K562 (cell line): ENCODE measurements at regions not wholly inside any gene's neighbourhood (a gene's known extent, or its start where the extent isn't known, plus 50 kb on each side); places are given as distances from the start of the nearest gene placed in this dataset.

ENCODE experiments used
- ATAC-seq: fragments of 200-7000 bp; cut with Tn5 transposase; 3 replicates; pipeline ENCODE4 v1.9.1; 2020; ENCODE audit warnings: moderate library complexity
- BruUV-seq: library from RNA; stranded (reverse); fragments of 400-500 nt; replicated peaks from 2 replicates; lab custom pipeline; 2021; lab: Mats Ljungman, UMichigan
- CTCF ChIA-PET: fragments of 300-600 bp; formaldehyde crosslinking; extraction: SDS; loops from one replicate; lab custom pipeline; 2021; ENCODE audit warnings: low intra/inter-chr PET ratio; lab: Yijun Ruan, JAX
- POLR2A ChIA-PET: fragments of 300-600, 350-650 bp; sonication (Branson Sonifier 250); formaldehyde crosslinking; extraction: SDS; loops from one replicate; lab custom pipeline; 2021; ENCODE audit warnings: antibody characterized with exemption, inconsistent platforms; lab: Yijun Ruan, JAX
- DNase-seq, 4 experiments: peaks; one replicate each; pipeline versions ENCODE4 v3.0.0 to v3.0.0-alpha.2; 2011 to 2018; ENCODE audit warnings: low spot score in 3 of 4, mixed read lengths in 3 of 4; ENCODE audit errors: extremely low read depth in 1 of 4
- FAIRE-seq: peaks from 2 replicates; lab custom pipeline; 2011; peaks lifted over from hg19 to GRCh38; lab: Jason Lieb, UNC
- H2AFZ ChIP-seq: 2 replicates; pipeline ENCODE4 v1.6.0; 2011; ENCODE audit warnings: low read depth, low read length, control low read depth, inconsistent platforms
- H3K27ac ChIP-seq: fragments of 200-600 bp; 3 replicates; pipeline ENCODE4 v1.8.0; 2011; ENCODE audit warnings: low read depth, mild to moderate bottlenecking, control low read depth, inconsistent platforms, low read length, moderate library complexity, mixed read lengths; ENCODE audit errors: extremely low read depth
- H3K27me3 ChIP-seq, 2 experiments: fragments of 300-600 bp in 1 of 2; 2 replicates in 1 of 2; 3 replicates in 1 of 2; pipeline versions ENCODE4 v1.6.0 to v1.8.0; 2011; ENCODE audit warnings: inconsistent platforms in 2 of 2, low read length in 2 of 2, mild to moderate bottlenecking in 1 of 2, mixed read lengths in 1 of 2, moderate library complexity in 1 of 2; ENCODE audit not compliant: control insufficient read depth in 2 of 2, insufficient read depth in 2 of 2
- H3K36me3 ChIP-seq: fragments of 300-600 bp; 3 replicates; pipeline ENCODE4 v1.8.0; 2011; ENCODE audit warnings: mild to moderate bottlenecking, low read length, inconsistent platforms; ENCODE audit not compliant: control insufficient read depth, insufficient read depth
- H3K4me1 ChIP-seq, 2 experiments: fragments of 200-600 bp in 1 of 2; replicated peaks in 1 of 2; 2 replicates in 1 of 2; 3 replicates in 1 of 2; pipeline versions ENCODE4 v1.5.1 to v1.8.0; 2011; ENCODE audit warnings: inconsistent platforms in 2 of 2, low read length in 2 of 2, mild to moderate bottlenecking in 1 of 2, mixed read lengths in 1 of 2, moderate library complexity in 1 of 2; ENCODE audit not compliant: control insufficient read depth in 2 of 2, insufficient read depth in 2 of 2
- H3K4me2 ChIP-seq: 2 replicates; pipeline ENCODE4 v1.6.1; 2011; ENCODE audit warnings: low read length, control low read depth, inconsistent platforms, mixed read lengths; ENCODE audit not compliant: insufficient read depth
- H3K4me3 ChIP-seq: fragments of 200-600 bp; sonication (generic), shearing (Covaris generic); 2 replicates; pipeline ENCODE4 v1.5.1; 2016; ENCODE audit warnings: control low read depth, inconsistent platforms
- H3K79me2 ChIP-seq: fragments of 200-600 bp; 3 replicates; pipeline ENCODE4 v1.8.0; 2011; ENCODE audit warnings: low read length, inconsistent platforms; ENCODE audit not compliant: control insufficient read depth, insufficient read depth
- H3K9ac ChIP-seq, 2 experiments: 2 replicates each; pipeline versions ENCODE4 v1.6.0 to v1.6.1; 2011; ENCODE audit warnings: low read depth in 2 of 2, low read length in 2 of 2, control low read depth in 1 of 2, inconsistent platforms in 1 of 2, mild to moderate bottlenecking in 1 of 2, mixed read lengths in 1 of 2; ENCODE audit not compliant: insufficient read depth in 1 of 2
- H3K9me1 ChIP-seq: one replicate; pipeline ENCODE4 v1.6.0; 2011; ENCODE audit warnings: inconsistent platforms, mild to moderate bottlenecking, low read length, moderate library complexity; ENCODE audit not compliant: control insufficient read depth, insufficient read depth
- H3K9me3 ChIP-seq: replicated peaks from 2 replicates; pipeline ENCODE4 v1.5.1; 2011; ENCODE audit warnings: low read depth, low read length, inconsistent platforms; ENCODE audit not compliant: control insufficient read depth, insufficient read depth
- H4K20me1 ChIP-seq: replicated peaks from 2 replicates; pipeline ENCODE4 v1.6.1; 2011; ENCODE audit warnings: low read length, inconsistent platforms, mixed read lengths; ENCODE audit not compliant: control insufficient read depth, insufficient read depth
- CHAMP1 ChIP-seq: fragments of 450-650 bp; IDR thresholded peaks from 2 replicates; pipeline ENCODE4 v1.6.1; 2016; ENCODE audit warnings: mild to moderate bottlenecking
- PRMT5 ChIP-seq: sonication (generic); formaldehyde crosslinking; IDR thresholded peaks from 2 replicates; pipeline ENCODE4 v1.5.0; 2020; ENCODE audit warnings: missing genetic modification reagents
- RBBP5 ChIP-seq: fragments of 200-600 bp; sonication (generic); IDR thresholded peaks from 2 replicates; pipeline ENCODE4 v1.6.1; 2012; ENCODE audit warnings: borderline replicate concordance, mild to moderate bottlenecking, low read length, control low read depth, inconsistent platforms; ENCODE audit not compliant: insufficient read depth, poor library complexity, severe bottlenecking
- RUNX1 ChIP-seq: sonication (generic); IDR thresholded peaks from 2 replicates; pipeline ENCODE4 v1.6.1; 2016; ENCODE audit warnings: antibody characterized with exemption, low read depth
- SAFB ChIP-seq: fragments of 200-400 bp; formaldehyde crosslinking; IDR thresholded peaks from 2 replicates; pipeline ENCODE4 v1.6.1; 2017; ENCODE audit warnings: low read depth, low read length, borderline replicate concordance
- SMAD1 ChIP-seq: fragments of 150-350 bp; IDR thresholded peaks from 2 replicates; pipeline ENCODE4 v1.6.1; 2014; ENCODE audit warnings: low read length, low read depth; ENCODE audit not compliant: partially characterized antibody
- SMAD3 ChIP-seq: fragments of 450-650 bp; formaldehyde crosslinking; conservative IDR thresholded peaks from 2 replicates; pipeline ENCODE4 v1.4.0; 2020; ENCODE audit warnings: mild to moderate bottlenecking
- ZNF316 ChIP-seq: fragments of 450-650 bp; IDR thresholded peaks from 2 replicates; pipeline ENCODE4 v1.6.1; 2016
- WGBS: fragments of 100-300 bp; shearing (Covaris generic); methylation state at CpG from one replicate; pipeline ENCODE4 v1.1.6; 2016; ENCODE audit warnings: low coverage, mixed read lengths; ENCODE audit not compliant: insufficient coverage; ENCODE audit errors: missing lambda C conversion rate; 5-methylcytosine and 5-hydroxymethylcytosine counted together
- in situ Hi-C: fragments of 300-500 bp; cut with MboI; formaldehyde crosslinking; loops from 4 replicates; pipeline ENCODE4 v1.15.0; 2018; ENCODE audit warnings: inconsistent platforms, mixed read lengths
- intact Hi-C: fragments of 100-400 bp; cut with micrococcal nuclease; formaldehyde crosslinking; loops from 2 replicates; pipeline ENCODE4 v1.14.2; 2022

- intact Hi-C loops: no loop called here
- Histone ChIP-seq H2AFZ (no peak overlapping the region), H3K27ac (no peak overlapping the region), H3K27me3 (no peaks in the 10 kb centered on the region), H3K4me3 (no peak overlapping the region), H3K9me3 (no peaks in the 10 kb centered on the region), H3K36me3 (no peaks in the 10 kb centered on the region), H4K20me1 (no peaks in the 10 kb centered on the region), H3K4me1 (no peaks in the 10 kb centered on the region), H3K79me2 (no peaks in the 10 kb centered on the region), H3K9ac (no peak overlapping the region), H3K9me1 (no peaks in the 10 kb centered on the region), H3K4me2 (no peak overlapping the region)
- FAIRE-seq (no peak), ATAC-seq (no peak), DNase-seq (no peak)
- ChIA-PET POLR2A (no interaction called here), CTCF (no interaction called here)
- in situ Hi-C loops: no loop called here
- BruUV-seq: no TSS peak
- WGBS: 0% methylated on average over 1 of the region's 2 CpGs
- TF ChIP-seq CHAMP1: no peak
- TF ChIP-seq PRMT5 (CRISPR knock-in tag): no peak
- TF ChIP-seq SMAD3: no peak
- no peak for TF ChIP-seq SMAD1
- TF ChIP-seq SAFB: no peak
- TF ChIP-seq RBBP5: no peak
- TF ChIP-seq ZNF316: no peak
- no peak for TF ChIP-seq RUNX1
Measured at GRCh38 chr13:84118839-84119409, 236.7 kb upstream of the SLITRK1 start.
